Ovary (tissue), 3 donors: ENCODE measurements at regions not wholly inside any gene's neighbourhood (a gene's known extent, or its start where the extent isn't known, plus 50 kb on each side); places are given as distances from the start of the nearest gene placed in this dataset.

Experiments used
- CTCF ChIP-seq, 3 donors: fragments of 450-650 bp in 2 of 3; fragments of 200-600 bp in 1 of 3; IDR thresholded peaks; one replicate each; pipeline versions ENCODE4 v1.5.1 to v1.8.0; 2016 to 2022; ENCODE audit warnings: antibody characterized with exemption in 3 of 3, mild to moderate bottlenecking in 1 of 3
- POLR2A ChIP-seq: fragments of 450-650 bp; IDR thresholded peaks from one replicate; pipeline ENCODE4 v1.6.1; 2017; ENCODE audit warnings: antibody characterized with exemption, mild to moderate bottlenecking, moderate library complexity
- donor health status: DM: no; HTN: no; CAD: no.

DNA sequence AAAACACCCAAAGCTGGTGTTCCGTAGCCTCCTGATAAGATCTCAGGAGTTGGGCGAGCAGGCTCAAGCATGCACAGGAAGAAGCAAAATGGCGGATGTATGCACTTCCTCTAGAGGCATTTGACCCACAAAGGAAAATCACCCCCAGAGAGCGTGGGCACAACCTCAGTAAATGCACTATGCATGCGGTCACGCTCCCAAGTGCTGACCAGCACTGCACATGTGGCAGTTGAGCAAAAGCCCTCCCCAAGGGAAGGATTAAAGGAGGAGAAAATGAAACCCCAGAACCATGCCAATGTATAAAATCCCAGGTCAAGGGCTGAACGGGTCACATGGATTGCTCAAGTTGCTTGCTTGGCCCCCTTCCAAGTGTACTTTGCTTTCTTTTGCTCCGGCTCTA lies 289.4 kb upstream of the IGF1R start:
- TF ChIP-seq POLR2A (no peak), CTCF (IDR thresholded peaks at IDR 0.05) (no peak)
